ENCODE measurements at regions not wholly inside any gene's neighbourhood (a gene's known extent, or its start where the extent isn't known, plus 50 kb on each side); places are given as distances from the start of the nearest gene placed in this dataset.

- no peak overlapping the region for H3K9ac ChIP-seq (ENCODE audit: low read length)
- no peaks in the 10 kb centered on the region for H4K20me1 ChIP-seq (ENCODE audit: insufficient read depth, low read depth, low read length)
- no peaks in the 10 kb centered on the region for H3K9me2 ChIP-seq (replicated peaks; ENCODE audit: insufficient read depth, low read length)
- no peak overlapping the region for H3K4me3 ChIP-seq (ENCODE audit: low read length)
- H2AFZ ChIP-seq (ENCODE audit: low read length), result no peak overlapping the region
- no peaks in the 10 kb centered on the region for H3K27me3 ChIP-seq (ENCODE audit: low read length)
- no peaks in the 10 kb centered on the region for H3K36me3 ChIP-seq (ENCODE audit: insufficient read depth, low read length)
- H3K4me1 ChIP-seq (ENCODE audit: low read length), result no peaks in the 10 kb centered on the region
- no peak overlapping the region for H3K4me2 ChIP-seq (ENCODE audit: low read depth, low read length, poor library complexity, severe bottlenecking)
- no peaks in the 10 kb centered on the region for H3K9me3 ChIP-seq (ENCODE audit: low read length)
- no peaks in the 10 kb centered on the region for H3K79me2 ChIP-seq (ENCODE audit: low read length)
- no peak for DNase-seq
- no peak overlapping the region for H3K27ac ChIP-seq (ENCODE audit: low read length)
Observed at GRCh38 chr17:79420318-79421243, 190.3 kb downstream of the RBFOX3 start.

- H3K9me2 ChIP-seq (replicated peaks; ENCODE audit: insufficient read depth, low read length), result no peaks in the 10 kb centered on the region
- H3K4me1 ChIP-seq (ENCODE audit: low read length), result no peaks in the 10 kb centered on the region
- no peaks in the 10 kb centered on the region for H3K79me2 ChIP-seq (ENCODE audit: low read length)
Observed at GRCh38 chr17:79417476-79417988, 193.3 kb downstream of the RBFOX3 start.

GRCh38 chr17:79415909-79416308 is 194.9 kb downstream of the RBFOX3 start:
- no peaks in the 10 kb centered on the region for H3K27me3 ChIP-seq (ENCODE audit: low read length)
- H3K4me1 ChIP-seq (ENCODE audit: low read length), result no peaks in the 10 kb centered on the region
- no peak for DNase-seq
- no peak overlapping the region for H3K4me2 ChIP-seq (ENCODE audit: low read depth, low read length, poor library complexity, severe bottlenecking)
- no peak overlapping the region for H2AFZ ChIP-seq (ENCODE audit: low read length)
- H3K79me2 ChIP-seq (ENCODE audit: low read length), result no peaks in the 10 kb centered on the region
- H3K9me2 ChIP-seq (replicated peaks; ENCODE audit: insufficient read depth, low read length), result no peaks in the 10 kb centered on the region
- no peak overlapping the region for H3K4me3 ChIP-seq (ENCODE audit: low read length)
- H3K27ac ChIP-seq (ENCODE audit: low read length), result no peak overlapping the region
- H3K9me3 ChIP-seq (ENCODE audit: low read length), result no peaks in the 10 kb centered on the region
- no peaks in the 10 kb centered on the region for H3K36me3 ChIP-seq (ENCODE audit: insufficient read depth, low read length)
- no peak overlapping the region for H3K9ac ChIP-seq (ENCODE audit: low read length)
- H4K20me1 ChIP-seq (ENCODE audit: insufficient read depth, low read depth, low read length), result no peaks in the 10 kb centered on the region

More at GRCh38 chr17:79417476-79417988, 193.3 kb downstream of the RBFOX3 start:
- no peak overlapping the region for H3K9ac ChIP-seq (ENCODE audit: low read length)
- no peak overlapping the region for H3K4me2 ChIP-seq (ENCODE audit: low read depth, low read length, poor library complexity, severe bottlenecking)
- H3K36me3 ChIP-seq (ENCODE audit: insufficient read depth, low read length), result no peaks in the 10 kb centered on the region
- H4K20me1 ChIP-seq (ENCODE audit: insufficient read depth, low read depth, low read length), result no peaks in the 10 kb centered on the region
- no peaks in the 10 kb centered on the region for H3K27me3 ChIP-seq (ENCODE audit: low read length)
- H3K9me3 ChIP-seq (ENCODE audit: low read length), result no peaks in the 10 kb centered on the region
- H3K27ac ChIP-seq (ENCODE audit: low read length), result no peak overlapping the region
- DNase-seq, result no peak
- no peak overlapping the region for H3K4me3 ChIP-seq (ENCODE audit: low read length)
- H2AFZ ChIP-seq (ENCODE audit: low read length), result no peak overlapping the region

GRCh38 chr17:79415365-79415764 is 195.5 kb downstream of the RBFOX3 start:
- H3K4me2 ChIP-seq (ENCODE audit: low read depth, low read length, poor library complexity, severe bottlenecking), result no peak overlapping the region
- no peaks in the 10 kb centered on the region for H3K36me3 ChIP-seq (ENCODE audit: insufficient read depth, low read length)
- H3K27me3 ChIP-seq (ENCODE audit: low read length), result no peaks in the 10 kb centered on the region
- no peaks in the 10 kb centered on the region for H3K9me2 ChIP-seq (replicated peaks; ENCODE audit: insufficient read depth, low read length)
- no peaks in the 10 kb centered on the region for H3K9me3 ChIP-seq (ENCODE audit: low read length)
- no peak overlapping the region for H3K4me3 ChIP-seq (ENCODE audit: low read length)
- no peaks in the 10 kb centered on the region for H3K79me2 ChIP-seq (ENCODE audit: low read length)
- no peaks in the 10 kb centered on the region for H3K4me1 ChIP-seq (ENCODE audit: low read length)
- H3K27ac ChIP-seq (ENCODE audit: low read length), result no peak overlapping the region
- no peak overlapping the region for H2AFZ ChIP-seq (ENCODE audit: low read length)
- H4K20me1 ChIP-seq (ENCODE audit: insufficient read depth, low read depth, low read length), result no peaks in the 10 kb centered on the region
- DNase-seq, result no peak
- no peak overlapping the region for H3K9ac ChIP-seq (ENCODE audit: low read length)

- Histone ChIP-seq H3K9me3 (ENCODE audit: low read length) (no peaks in the 10 kb centered on the region), H3K27me3 (ENCODE audit: low read length) (no peaks in the 10 kb centered on the region), H3K4me1 (ENCODE audit: low read length) (no peaks in the 10 kb centered on the region), H3K9me2 (replicated peaks; ENCODE audit: insufficient read depth, low read length) (no peaks in the 10 kb centered on the region), H3K4me3 (ENCODE audit: low read length) (no peak overlapping the region), H2AFZ (ENCODE audit: low read length) (no peak overlapping the region), H3K27ac (ENCODE audit: low read length) (no peak overlapping the region), H3K4me2 (ENCODE audit: low read depth, low read length, poor library complexity, severe bottlenecking) (no peak overlapping the region), H4K20me1 (ENCODE audit: insufficient read depth, low read depth, low read length) (no peaks in the 10 kb centered on the region), H3K79me2 (ENCODE audit: low read length) (no peaks in the 10 kb centered on the region), H3K9ac (ENCODE audit: low read length) (no peak overlapping the region), H3K36me3 (ENCODE audit: insufficient read depth, low read length) (no peaks in the 10 kb centered on the region)
- no peak for DNase-seq
Observed at GRCh38 chr17:79414793-79415211, 196.0 kb downstream of the RBFOX3 start.

- Histone ChIP-seq H2AFZ (ENCODE audit: low read length) (no peak overlapping the region), H4K20me1 (ENCODE audit: insufficient read depth, low read depth, low read length) (no peaks in the 10 kb centered on the region), H3K27ac (ENCODE audit: low read length) (no peak overlapping the region), H3K4me2 (ENCODE audit: low read depth, low read length, poor library complexity, severe bottlenecking) (no peak overlapping the region), H3K4me1 (ENCODE audit: low read length) (no peaks in the 10 kb centered on the region), H3K9ac (ENCODE audit: low read length) (no peak overlapping the region), H3K36me3 (ENCODE audit: insufficient read depth, low read length) (no peaks in the 10 kb centered on the region), H3K4me3 (ENCODE audit: low read length) (no peak overlapping the region), H3K27me3 (ENCODE audit: low read length) (no peaks in the 10 kb centered on the region), H3K79me2 (ENCODE audit: low read length) (no peaks in the 10 kb centered on the region), H3K9me3 (ENCODE audit: low read length) (no peaks in the 10 kb centered on the region), H3K9me2 (replicated peaks; ENCODE audit: insufficient read depth, low read length) (no peaks in the 10 kb centered on the region)
- no peak for DNase-seq
Observed at GRCh38 chr17:79414063-79414792, 196.6 kb downstream of the RBFOX3 start.

- Histone ChIP-seq H3K79me2 (ENCODE audit: low read length) (no peaks in the 10 kb centered on the region), H3K4me1 (ENCODE audit: low read length) (no peaks in the 10 kb centered on the region), H3K4me3 (ENCODE audit: low read length) (no peak overlapping the region), H3K4me2 (ENCODE audit: low read depth, low read length, poor library complexity, severe bottlenecking) (no peak overlapping the region), H3K9me3 (ENCODE audit: low read length) (no peaks in the 10 kb centered on the region), H3K9me2 (replicated peaks; ENCODE audit: insufficient read depth, low read length) (no peaks in the 10 kb centered on the region), H3K27ac (ENCODE audit: low read length) (no peak overlapping the region), H4K20me1 (ENCODE audit: insufficient read depth, low read depth, low read length) (no peaks in the 10 kb centered on the region), H3K9ac (ENCODE audit: low read length) (no peak overlapping the region), H3K27me3 (ENCODE audit: low read length) (no peaks in the 10 kb centered on the region), H3K36me3 (ENCODE audit: insufficient read depth, low read length) (no peaks in the 10 kb centered on the region), H2AFZ (ENCODE audit: low read length) (no peak overlapping the region)
- DNase-seq, result no peak
Observed at GRCh38 chr17:79413611-79414010, 197.2 kb downstream of the RBFOX3 start.

GRCh38 chr17:79412886-79413390 is 197.9 kb downstream of the RBFOX3 start:
- no peaks in the 10 kb centered on the region for H3K27me3 ChIP-seq (ENCODE audit: low read length)
- H3K9ac ChIP-seq (ENCODE audit: low read length), result no peak overlapping the region
- H3K27ac ChIP-seq (ENCODE audit: low read length), result no peak overlapping the region
- no peaks in the 10 kb centered on the region for H3K36me3 ChIP-seq (ENCODE audit: insufficient read depth, low read length)
- no peak for DNase-seq
- no peak overlapping the region for H3K4me2 ChIP-seq (ENCODE audit: low read depth, low read length, poor library complexity, severe bottlenecking)
- no peaks in the 10 kb centered on the region for H3K4me1 ChIP-seq (ENCODE audit: low read length)
- no peak overlapping the region for H2AFZ ChIP-seq (ENCODE audit: low read length)
- no peak overlapping the region for H3K4me3 ChIP-seq (ENCODE audit: low read length)
- H3K9me2 ChIP-seq (replicated peaks; ENCODE audit: insufficient read depth, low read length), result no peaks in the 10 kb centered on the region
- no peaks in the 10 kb centered on the region for H3K9me3 ChIP-seq (ENCODE audit: low read length)
- no peaks in the 10 kb centered on the region for H4K20me1 ChIP-seq (ENCODE audit: insufficient read depth, low read depth, low read length)
- no peaks in the 10 kb centered on the region for H3K79me2 ChIP-seq (ENCODE audit: low read length)
